Tongue (tissue), 1 donor: ENCODE measurements at regions not wholly inside any gene's neighbourhood (a gene's known extent, or its start where the extent isn't known, plus 50 kb on each side); places are given as distances from the start of the nearest gene placed in this dataset.
"Not testable (repeated sequence)": the region's sequence is repeated elsewhere in the genome, so short reads cannot be mapped to it uniquely, and the experiment has no call there.

ENCODE experiments used
- DNase-seq: peaks from one replicate; pipeline ENCODE4 v3.0.0-alpha.2; 2015

GRCh38 chr10:30560326-30560725 lies 69.2 kb downstream of the LYZL2 start:
- no peak for DNase-seq

- DNase-seq = no peak
These were observed 70.4 kb downstream of the LYZL2 start for GRCh38 chr10:30559180-30559579.

- DNase-seq = no peak
These were observed 71.1 kb downstream of the LYZL2 start for GRCh38 chr10:30558411-30558810.

GRCh38 chr10:30557884-30558283 lies 71.7 kb downstream of the LYZL2 start:
- DNase-seq = no peak

- DNase-seq = no peak
These were observed 73.4 kb downstream of the LYZL2 start for GRCh38 chr10:30556189-30556588.

- DNase-seq = no peak
These were observed 74.1 kb downstream of the LYZL2 start for GRCh38 chr10:30555465-30555864.

- DNase-seq = peak; percentile 6
These were observed 75.1 kb downstream of the LYZL2 start for GRCh38 chr10:30554440-30554825.

GRCh38 chr10:30553626-30554439 lies 75.7 kb downstream of the LYZL2 start:
- peak; percentile 62 for DNase-seq

- DNase-seq = no peak
These were observed 76.4 kb downstream of the LYZL2 start for GRCh38 chr10:30553018-30553625.

- no peak for DNase-seq
These were observed 78.4 kb downstream of the LYZL2 start for GRCh38 chr10:30550967-30551815.

GRCh38 chr10:30549134-30549687 lies 80.3 kb downstream of the LYZL2 start:
- DNase-seq = not testable (repeated sequence)

- DNase-seq = no peak
These were observed 83.0 kb downstream of the LYZL2 start for GRCh38 chr10:30546511-30546910.

GRCh38 chr10:30542895-30543288 lies 86.7 kb downstream of the LYZL2 start:
- no peak for DNase-seq

- no peak for DNase-seq
These were observed 87.3 kb downstream of the LYZL2 start for GRCh38 chr10:30542001-30542894.

GRCh38 chr10:30540276-30540675 lies 89.3 kb downstream of the LYZL2 start:
- no peak for DNase-seq

GRCh38 chr10:30538086-30538485 lies 91.5 kb downstream of the LYZL2 start:
- DNase-seq = no peak

GRCh38 chr10:30537586-30537985 lies 92.0 kb downstream of the LYZL2 start:
- DNase-seq = no peak

GRCh38 chr10:30537158-30537557 lies 92.4 kb downstream of the LYZL2 start:
- not testable (repeated sequence) for DNase-seq

- no peak for DNase-seq
These were observed 93.0 kb downstream of the LYZL2 start for GRCh38 chr10:30536578-30536977.

GRCh38 chr10:30535677-30536076 lies 93.9 kb downstream of the LYZL2 start:
- no peak for DNase-seq

- DNase-seq = peak; percentile 86
These were observed 94.9 kb downstream of the LYZL2 start for GRCh38 chr10:30534465-30535144.
